ENCODE measurements at regions not wholly inside any gene's neighbourhood (a gene's known extent, or its start where the extent isn't known, plus 50 kb on each side); places are given as distances from the start of the nearest gene placed in this dataset.

GRCh38 chr3:181432992-181433391 is 278.7 kb upstream of the SOX2 start:
- H3K36me3 Mint-ChIP-seq (ENCODE audit: low read depth), result no peaks in the 10 kb centered on the region
- no peak for ATAC-seq
- no peaks in the 10 kb centered on the region for H3K9me3 ChIP-seq (ENCODE audit: control insufficient read depth, low read length, poor library complexity, severe bottlenecking)
- H3K4me3 Mint-ChIP-seq, result no peak overlapping the region
- no peaks in the 10 kb centered on the region for H3K4me1 Mint-ChIP-seq
- H3K27me3 Mint-ChIP-seq, result no peaks in the 10 kb centered on the region
- DNase-seq, result no peak
- H3K27ac Mint-ChIP-seq, result no peak overlapping the region

GRCh38 chr3:181431748-181432147 is 280.0 kb upstream of the SOX2 start:
- DNase-seq (no peak), ATAC-seq (no peak)
- no peaks in the 10 kb centered on the region for H3K9me3 ChIP-seq (ENCODE audit: control insufficient read depth, low read length, poor library complexity, severe bottlenecking)
- no peaks in the 10 kb centered on the region for H3K4me1 Mint-ChIP-seq
- H3K27ac Mint-ChIP-seq, result no peak overlapping the region
- H3K4me3 Mint-ChIP-seq, result no peak overlapping the region
- no peaks in the 10 kb centered on the region for H3K36me3 Mint-ChIP-seq (ENCODE audit: low read depth)
- H3K27me3 Mint-ChIP-seq, result no peaks in the 10 kb centered on the region

- H3K27me3 Mint-ChIP-seq, result no peaks in the 10 kb centered on the region
- H3K9me3 ChIP-seq (ENCODE audit: control insufficient read depth, low read length, poor library complexity, severe bottlenecking), result no peaks in the 10 kb centered on the region
- DNase-seq (no peak), ATAC-seq (no peak)
- no peaks in the 10 kb centered on the region for H3K4me1 Mint-ChIP-seq
- no peaks in the 10 kb centered on the region for H3K36me3 Mint-ChIP-seq (ENCODE audit: low read depth)
- no peak overlapping the region for H3K4me3 Mint-ChIP-seq
- no peak overlapping the region for H3K27ac Mint-ChIP-seq
Observed at GRCh38 chr3:181425074-181425473, 286.7 kb upstream of the SOX2 start.

- no peaks in the 10 kb centered on the region for H3K27me3 Mint-ChIP-seq
- DNase-seq (no peak), ATAC-seq (no peak)
- no peaks in the 10 kb centered on the region for H3K36me3 Mint-ChIP-seq (ENCODE audit: low read depth)
- H3K4me1 Mint-ChIP-seq, result no peaks in the 10 kb centered on the region
- no peak overlapping the region for H3K4me3 Mint-ChIP-seq
- H3K27ac Mint-ChIP-seq, result no peak overlapping the region
- no peaks in the 10 kb centered on the region for H3K9me3 ChIP-seq (ENCODE audit: control insufficient read depth, low read length, poor library complexity, severe bottlenecking)
Observed at GRCh38 chr3:181418233-181418632, 293.5 kb upstream of the SOX2 start.

GRCh38 chr3:181417748-181418147 is 294.0 kb upstream of the SOX2 start:
- Mint-ChIP-seq H3K36me3 (ENCODE audit: low read depth) (no peaks in the 10 kb centered on the region), H3K27me3 (no peaks in the 10 kb centered on the region), H3K4me3 (no peak overlapping the region), H3K4me1 (no peaks in the 10 kb centered on the region), H3K27ac (no peak overlapping the region)
- no peak for ATAC-seq
- DNase-seq, result no peak
- no peaks in the 10 kb centered on the region for H3K9me3 ChIP-seq (ENCODE audit: control insufficient read depth, low read length, poor library complexity, severe bottlenecking)

GRCh38 chr3:181410870-181411269 is 300.9 kb upstream of the SOX2 start:
- H3K36me3 Mint-ChIP-seq (ENCODE audit: low read depth), result no peaks in the 10 kb centered on the region
- no peak overlapping the region for H3K27ac Mint-ChIP-seq
- H3K4me3 Mint-ChIP-seq, result no peak overlapping the region
- no peak for DNase-seq
- no peak for ATAC-seq
- H3K27me3 Mint-ChIP-seq, result no peaks in the 10 kb centered on the region
- H3K4me1 Mint-ChIP-seq, result no peaks in the 10 kb centered on the region
- H3K9me3 ChIP-seq (ENCODE audit: control insufficient read depth, low read length, poor library complexity, severe bottlenecking), result no peaks in the 10 kb centered on the region

GRCh38 chr3:181403876-181404660 is 307.7 kb upstream of the SOX2 start:
- H3K27ac Mint-ChIP-seq, result no peak overlapping the region
- H3K36me3 Mint-ChIP-seq (ENCODE audit: low read depth), result no peaks in the 10 kb centered on the region
- DNase-seq (no peak), ATAC-seq (no peak)
- H3K9me3 ChIP-seq (ENCODE audit: control insufficient read depth, low read length, poor library complexity, severe bottlenecking), result peaks cover 3% of the 10 kb centered on the region
- no peaks in the 10 kb centered on the region for H3K4me1 Mint-ChIP-seq
- no peaks in the 10 kb centered on the region for H3K27me3 Mint-ChIP-seq
- H3K4me3 Mint-ChIP-seq, result no peak overlapping the region

GRCh38 chr3:181402347-181402746 is 309.4 kb upstream of the SOX2 start:
- Mint-ChIP-seq H3K36me3 (ENCODE audit: low read depth) (no peaks in the 10 kb centered on the region), H3K4me3 (no peak overlapping the region), H3K27ac (no peak overlapping the region), H3K27me3 (no peaks in the 10 kb centered on the region), H3K4me1 (no peaks in the 10 kb centered on the region)
- H3K9me3 ChIP-seq (ENCODE audit: control insufficient read depth, low read length, poor library complexity, severe bottlenecking), result peaks cover 3% of the 10 kb centered on the region
- ATAC-seq (no peak), DNase-seq (no peak)

- H3K4me3 Mint-ChIP-seq, result no peak overlapping the region
- ATAC-seq, result no peak
Observed at GRCh38 chr3:181384970-181385369, 326.8 kb upstream of the SOX2 start.

GRCh38 chr3:181383760-181384159 is 328.0 kb upstream of the SOX2 start:
- Mint-ChIP-seq H3K4me1 (no peaks in the 10 kb centered on the region), H3K27ac (no peak overlapping the region), H3K36me3 (ENCODE audit: low read depth) (no peaks in the 10 kb centered on the region), H3K27me3 (no peaks in the 10 kb centered on the region), H3K4me3 (no peak overlapping the region)
- H3K9me3 ChIP-seq (ENCODE audit: control insufficient read depth, low read length, poor library complexity, severe bottlenecking), result no peaks in the 10 kb centered on the region
- ATAC-seq, result no peak
- DNase-seq, result no peak

More at GRCh38 chr3:181384970-181385369, 326.8 kb upstream of the SOX2 start:
- H3K9me3 ChIP-seq (ENCODE audit: control insufficient read depth, low read length, poor library complexity, severe bottlenecking), result no peaks in the 10 kb centered on the region
- no peak overlapping the region for H3K27ac Mint-ChIP-seq
- H3K4me1 Mint-ChIP-seq, result no peaks in the 10 kb centered on the region
- H3K27me3 Mint-ChIP-seq, result no peaks in the 10 kb centered on the region
- DNase-seq, result no peak
- H3K36me3 Mint-ChIP-seq (ENCODE audit: low read depth), result no peaks in the 10 kb centered on the region

GRCh38 chr3:181383201-181383600 is 328.5 kb upstream of the SOX2 start:
- no peak for DNase-seq
- Mint-ChIP-seq H3K4me3 (no peak overlapping the region), H3K27ac (no peak overlapping the region), H3K27me3 (no peaks in the 10 kb centered on the region), H3K36me3 (ENCODE audit: low read depth) (no peaks in the 10 kb centered on the region), H3K4me1 (no peaks in the 10 kb centered on the region)
- no peaks in the 10 kb centered on the region for H3K9me3 ChIP-seq (ENCODE audit: control insufficient read depth, low read length, poor library complexity, severe bottlenecking)
- ATAC-seq, result no peak

GRCh38 chr3:181382656-181383055 is 329.1 kb upstream of the SOX2 start:
- no peaks in the 10 kb centered on the region for H3K9me3 ChIP-seq (ENCODE audit: control insufficient read depth, low read length, poor library complexity, severe bottlenecking)
- no peak overlapping the region for H3K4me3 Mint-ChIP-seq
- no peaks in the 10 kb centered on the region for H3K27me3 Mint-ChIP-seq
- no peak for ATAC-seq
- no peaks in the 10 kb centered on the region for H3K4me1 Mint-ChIP-seq
- no peak for DNase-seq
- no peak overlapping the region for H3K27ac Mint-ChIP-seq
- no peaks in the 10 kb centered on the region for H3K36me3 Mint-ChIP-seq (ENCODE audit: low read depth)

GRCh38 chr3:181379278-181379677 is 332.4 kb upstream of the SOX2 start:
- Mint-ChIP-seq H3K36me3 (ENCODE audit: low read depth) (no peaks in the 10 kb centered on the region), H3K27me3 (no peaks in the 10 kb centered on the region), H3K4me1 (no peaks in the 10 kb centered on the region), H3K27ac (no peak overlapping the region), H3K4me3 (no peak overlapping the region)
- DNase-seq (no peak), ATAC-seq (no peak)
- H3K9me3 ChIP-seq (ENCODE audit: control insufficient read depth, low read length, poor library complexity, severe bottlenecking), result no peaks in the 10 kb centered on the region

- Mint-ChIP-seq H3K36me3 (ENCODE audit: low read depth) (no peaks in the 10 kb centered on the region), H3K27ac (no peak overlapping the region), H3K27me3 (no peaks in the 10 kb centered on the region), H3K4me1 (no peaks in the 10 kb centered on the region), H3K4me3 (no peak overlapping the region)
- ATAC-seq (no peak), DNase-seq (no peak)
- no peaks in the 10 kb centered on the region for H3K9me3 ChIP-seq (ENCODE audit: control insufficient read depth, low read length, poor library complexity, severe bottlenecking)
Observed at GRCh38 chr3:181369637-181370036, 342.1 kb upstream of the SOX2 start.
